Adipocyte (in vitro differentiated cells): ENCODE measurements at regions not wholly inside any gene's neighbourhood (a gene's known extent, or its start where the extent isn't known, plus 50 kb on each side); places are given as distances from the start of the nearest gene placed in this dataset.

Experiments used
- DNase-seq: peaks from one replicate; pipeline ENCODE4 v3.0.0-alpha.2; 2015; ENCODE audit warnings: low read depth
- H3K27me3 ChIP-seq: replicated peaks from 2 replicates; pipeline ENCODE4 v1.7.0; 2013; ENCODE audit warnings: mild to moderate bottlenecking, low read length, moderate library complexity; ENCODE audit not compliant: control insufficient read depth, insufficient read depth
- H3K36me3 ChIP-seq: 2 replicates; pipeline ENCODE4 v1.7.0; 2013; ENCODE audit warnings: low read length, mild to moderate bottlenecking, moderate library complexity; ENCODE audit not compliant: control insufficient read depth, insufficient read depth, severe bottlenecking
- H3K4me1 ChIP-seq: 2 replicates; pipeline ENCODE4 v1.7.0; 2013; ENCODE audit warnings: mild to moderate bottlenecking, low read length, moderate library complexity; ENCODE audit not compliant: control insufficient read depth, insufficient read depth
- H3K4me3 ChIP-seq: 2 replicates; pipeline ENCODE4 v1.7.0; 2013; ENCODE audit warnings: mild to moderate bottlenecking, low read length, moderate library complexity
- H3K9ac ChIP-seq: 2 replicates; pipeline ENCODE4 v1.7.0; 2013; ENCODE audit warnings: mild to moderate bottlenecking, low read length, moderate library complexity
- H3K9me3 ChIP-seq: 2 replicates; pipeline ENCODE4 v1.7.0; 2013; ENCODE audit warnings: mild to moderate bottlenecking, low read length, moderate library complexity; ENCODE audit not compliant: control insufficient read depth

DNA sequence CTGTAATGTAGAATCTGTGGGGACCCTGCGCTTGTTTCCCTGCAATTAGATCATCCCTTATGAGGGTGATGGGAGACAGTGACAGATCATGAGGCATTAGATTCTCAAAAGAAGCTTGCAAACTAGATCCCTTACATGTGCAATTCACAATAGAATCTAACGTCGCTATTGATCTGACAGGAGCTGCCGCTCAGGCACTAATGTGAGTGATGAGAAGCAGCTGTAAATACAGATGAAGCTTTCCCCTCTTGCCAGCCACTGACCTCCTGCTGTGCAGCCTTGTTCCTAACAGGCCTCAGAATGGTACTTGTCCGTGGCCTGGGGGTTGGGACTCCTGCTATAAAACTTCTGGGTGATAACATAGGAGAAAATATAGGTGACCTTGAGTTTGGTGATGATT, 1076.8 kb downstream of the PDHA2 start:
- no peak overlapping the region for H3K4me3 ChIP-seq
- H3K27me3 ChIP-seq = no peaks in the 10 kb centered on the region
- peaks cover 5% of the 10 kb centered on the region for H3K9me3 ChIP-seq
- H3K9ac ChIP-seq = no peak overlapping the region
- no peaks in the 10 kb centered on the region for H3K36me3 ChIP-seq
- no peak for DNase-seq
- no peaks in the 10 kb centered on the region for H3K4me1 ChIP-seq

- Histone ChIP-seq H3K9ac (no peak overlapping the region), H3K4me3 (no peak overlapping the region), H3K27me3 (no peaks in the 10 kb centered on the region), H3K36me3 (no peaks in the 10 kb centered on the region), H3K9me3 (no peaks in the 10 kb centered on the region), H3K4me1 (no peaks in the 10 kb centered on the region)
- no peak for DNase-seq
These were observed 1097.0 kb downstream of the PDHA2 start for GRCh38 chr4:96936886-96937285.

- peaks cover 6% of the 10 kb centered on the region for H3K9me3 ChIP-seq
- no peaks in the 10 kb centered on the region for H3K4me1 ChIP-seq
- H3K4me3 ChIP-seq = no peak overlapping the region
- no peaks in the 10 kb centered on the region for H3K36me3 ChIP-seq
- DNase-seq = no peak
- no peak overlapping the region for H3K9ac ChIP-seq
- no peaks in the 10 kb centered on the region for H3K27me3 ChIP-seq
These were observed 1106.7 kb downstream of the PDHA2 start for GRCh38 chr4:96946552-96946951.

GRCh38 chr4:96952610-96953009, 1112.7 kb downstream of the PDHA2 start:
- no peaks in the 10 kb centered on the region for H3K27me3 ChIP-seq
- H3K9ac ChIP-seq = no peak overlapping the region
- no peaks in the 10 kb centered on the region for H3K4me1 ChIP-seq
- no peaks in the 10 kb centered on the region for H3K36me3 ChIP-seq
- peaks cover 6% of the 10 kb centered on the region for H3K9me3 ChIP-seq
- DNase-seq = no peak
- no peak overlapping the region for H3K4me3 ChIP-seq

DNA sequence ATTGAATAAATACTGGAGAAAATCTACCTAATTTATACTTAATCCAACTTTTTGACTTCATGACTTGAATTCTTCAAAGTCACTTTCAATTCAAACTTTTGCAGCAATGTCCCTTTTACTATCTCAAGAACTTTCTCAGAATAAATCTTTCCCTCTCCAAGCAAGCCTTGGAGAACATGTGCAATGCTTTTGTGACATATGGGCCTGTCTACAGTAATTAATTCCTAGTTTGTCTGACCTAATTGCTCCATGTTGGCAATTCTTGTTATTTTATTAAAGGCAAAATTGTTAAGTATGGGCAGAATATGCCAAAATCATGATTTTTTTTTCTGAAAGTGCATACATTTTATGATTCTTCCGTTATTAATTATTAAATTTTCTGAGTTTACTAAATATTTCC, 1115.3 kb downstream of the PDHA2 start:
- H3K9ac ChIP-seq = no peak overlapping the region
- no peaks in the 10 kb centered on the region for H3K9me3 ChIP-seq

GRCh38 chr4:96955691-96956090, 1115.8 kb downstream of the PDHA2 start:
- DNase-seq = no peak
- Histone ChIP-seq H3K4me1 (no peaks in the 10 kb centered on the region), H3K4me3 (no peak overlapping the region), H3K27me3 (no peaks in the 10 kb centered on the region), H3K9me3 (no peaks in the 10 kb centered on the region), H3K9ac (no peak overlapping the region), H3K36me3 (no peaks in the 10 kb centered on the region)

More for the DNA sequence above, 1115.3 kb downstream of the PDHA2 start:
- Histone ChIP-seq H3K36me3 (no peaks in the 10 kb centered on the region), H3K4me3 (no peak overlapping the region), H3K27me3 (no peaks in the 10 kb centered on the region), H3K4me1 (no peaks in the 10 kb centered on the region)
- no peak for DNase-seq

GRCh38 chr4:96969455-96969854, 1129.6 kb downstream of the PDHA2 start:
- Histone ChIP-seq H3K36me3 (no peaks in the 10 kb centered on the region), H3K9me3 (peaks cover 1% of the 10 kb centered on the region), H3K27me3 (no peaks in the 10 kb centered on the region), H3K4me1 (no peaks in the 10 kb centered on the region), H3K4me3 (no peak overlapping the region), H3K9ac (no peak overlapping the region)
- no peak for DNase-seq

- no peak overlapping the region for H3K9ac ChIP-seq
- no peaks in the 10 kb centered on the region for H3K9me3 ChIP-seq
- H3K4me3 ChIP-seq = no peak overlapping the region
- H3K27me3 ChIP-seq = no peaks in the 10 kb centered on the region
- H3K4me1 ChIP-seq = no peaks in the 10 kb centered on the region
- DNase-seq = no peak
- no peaks in the 10 kb centered on the region for H3K36me3 ChIP-seq
These were observed 1133.0 kb downstream of the PDHA2 start for GRCh38 chr4:96972920-96973319.

DNA sequence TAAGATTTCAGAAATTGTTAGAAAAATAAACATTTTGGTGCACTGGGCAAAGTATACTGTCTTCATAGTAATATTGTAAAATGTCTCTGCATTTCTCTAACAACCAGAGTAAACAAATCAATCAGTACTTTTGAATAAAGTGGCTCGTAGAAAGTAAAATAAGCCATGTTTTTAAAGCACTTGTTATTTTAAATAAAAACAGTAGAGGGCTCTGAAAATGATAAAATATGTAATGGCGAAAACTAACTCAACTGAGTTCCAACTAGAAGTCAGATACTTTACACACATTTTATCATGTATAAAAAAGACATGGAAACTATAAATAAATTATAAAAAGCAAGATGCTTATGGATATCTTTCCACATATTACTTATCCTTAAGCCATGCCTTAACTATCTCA, 1134.4 kb downstream of the PDHA2 start:
- Histone ChIP-seq H3K9ac (no peak overlapping the region), H3K4me1 (no peaks in the 10 kb centered on the region), H3K4me3 (no peak overlapping the region), H3K27me3 (no peaks in the 10 kb centered on the region), H3K9me3 (no peaks in the 10 kb centered on the region), H3K36me3 (no peaks in the 10 kb centered on the region)
- DNase-seq = no peak

GRCh38 chr4:96983830-96984229, 1143.9 kb downstream of the PDHA2 start:
- H3K9me3 ChIP-seq = no peaks in the 10 kb centered on the region
- no peaks in the 10 kb centered on the region for H3K36me3 ChIP-seq
- no peaks in the 10 kb centered on the region for H3K27me3 ChIP-seq
- no peak overlapping the region for H3K9ac ChIP-seq
- H3K4me1 ChIP-seq = no peaks in the 10 kb centered on the region
- no peak for DNase-seq
- H3K4me3 ChIP-seq = peak overlapping the region; percentile 1

DNA sequence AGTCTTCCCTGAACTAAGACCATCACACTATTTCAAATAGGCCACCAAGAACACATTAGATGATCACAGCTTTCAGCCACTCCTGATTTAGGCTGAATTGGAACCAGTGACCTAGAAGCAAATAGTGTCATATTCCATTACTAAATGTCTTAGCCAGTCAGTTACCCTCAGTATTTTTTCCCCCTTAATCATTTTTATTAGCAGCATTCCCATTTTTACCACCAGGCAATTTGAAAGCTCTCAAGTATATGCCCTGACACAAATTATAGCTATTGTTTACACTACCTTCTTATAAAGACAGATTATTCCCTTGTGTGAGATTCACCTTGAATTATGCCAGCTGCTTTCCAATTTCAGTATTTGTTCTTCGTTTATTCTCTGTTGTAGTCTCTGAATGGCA, 1146.9 kb downstream of the PDHA2 start:
- DNase-seq = no peak
- no peaks in the 10 kb centered on the region for H3K4me1 ChIP-seq
- H3K27me3 ChIP-seq = no peaks in the 10 kb centered on the region
- H3K9ac ChIP-seq = no peak overlapping the region
- H3K4me3 ChIP-seq = no peak overlapping the region
- no peaks in the 10 kb centered on the region for H3K9me3 ChIP-seq
- H3K36me3 ChIP-seq = no peaks in the 10 kb centered on the region

DNA sequence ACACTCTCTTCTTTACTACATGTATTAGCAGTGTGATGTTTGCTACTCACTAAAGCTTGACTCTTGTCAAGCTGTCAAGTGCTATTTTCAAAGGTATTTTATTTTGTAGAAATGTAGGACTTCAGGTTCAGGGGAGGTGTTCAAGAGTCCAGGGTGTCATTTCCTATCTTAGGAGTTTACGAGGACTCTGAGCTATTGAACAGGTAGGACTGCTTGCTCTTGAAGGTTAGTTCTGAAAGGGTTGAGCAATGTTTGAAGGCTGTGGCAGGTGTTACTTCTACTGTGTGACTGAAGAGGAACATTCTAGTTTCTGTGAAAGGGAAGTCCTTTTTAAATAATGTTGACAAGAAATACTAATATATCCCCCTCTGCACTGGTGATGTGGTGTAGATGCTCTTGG, 1151.2 kb downstream of the PDHA2 start:
- no peak for DNase-seq
- Histone ChIP-seq H3K4me3 (no peak overlapping the region), H3K4me1 (no peaks in the 10 kb centered on the region), H3K27me3 (no peaks in the 10 kb centered on the region), H3K9me3 (no peaks in the 10 kb centered on the region), H3K36me3 (no peaks in the 10 kb centered on the region), H3K9ac (no peak overlapping the region)
